Hepatocyte (in vitro differentiated cells): ENCODE measurements at regions not wholly inside any gene's neighbourhood (a gene's known extent, or its start where the extent isn't known, plus 50 kb on each side); places are given as distances from the start of the nearest gene placed in this dataset.

ENCODE experiments used
- DNase-seq: peaks from one replicate; pipeline ENCODE4 v3.0.0-alpha.2; 2016; ENCODE audit warnings: low spot score
- H2AFZ ChIP-seq: fragments of 200-600 bp; sonication (generic); 2 replicates; pipeline ENCODE4 v1.6.0; 2016; ENCODE audit warnings: antibody characterized with exemption, mild to moderate bottlenecking
- H3K27ac ChIP-seq: fragments of 200-600 bp; sonication (generic); 2 replicates; pipeline ENCODE4 v1.5.1; 2016; ENCODE audit warnings: mild to moderate bottlenecking
- H3K27me3 ChIP-seq: fragments of 200-600 bp; sonication (generic); 2 replicates; pipeline ENCODE4 v1.6.1; 2016
- H3K36me3 ChIP-seq: fragments of 200-600 bp; sonication (generic); replicated peaks from 2 replicates; pipeline ENCODE4 v1.5.1; 2016; ENCODE audit warnings: low read depth; ENCODE audit not compliant: insufficient read depth
- H3K4me1 ChIP-seq: fragments of 200-600 bp; sonication (generic); 2 replicates; pipeline ENCODE4 v1.5.1; 2016; ENCODE audit warnings: mild to moderate bottlenecking, moderate library complexity; ENCODE audit not compliant: insufficient read depth
- H3K4me2 ChIP-seq: fragments of 200-600 bp; sonication (generic); 2 replicates; pipeline ENCODE4 v1.6.0; 2016
- H3K4me3 ChIP-seq: fragments of 200-600 bp; sonication (generic); 2 replicates; pipeline ENCODE4 v1.5.1; 2016; ENCODE audit warnings: mild to moderate bottlenecking
- H3K79me2 ChIP-seq: fragments of 200-600 bp; sonication (generic); 2 replicates; pipeline ENCODE4 v1.6.0; 2017; ENCODE audit warnings: mild to moderate bottlenecking
- H3K9me2 ChIP-seq: fragments of 200-600 bp; sonication (generic); replicated peaks from 2 replicates; pipeline ENCODE4 v1.6.0; 2017; ENCODE audit warnings: mild to moderate bottlenecking; ENCODE audit not compliant: insufficient read depth
- H3K9me3 ChIP-seq: fragments of 200-600 bp; sonication (generic); 2 replicates; pipeline ENCODE4 v1.5.1; 2016; ENCODE audit warnings: low read depth, mild to moderate bottlenecking
- H4K20me1 ChIP-seq: fragments of 200-600 bp; sonication (generic); 2 replicates; pipeline ENCODE4 v1.6.0; 2016; ENCODE audit warnings: mild to moderate bottlenecking; ENCODE audit not compliant: insufficient read depth, poor library complexity, severe bottlenecking
- EZH2 ChIP-seq: fragments of 200-600 bp; sonication (generic); IDR thresholded peaks from 2 replicates; pipeline ENCODE4 v1.6.1; 2016; ENCODE audit warnings: antibody characterized with exemption, mild to moderate bottlenecking, borderline replicate concordance
- EZH2phosphoT487 ChIP-seq: fragments of 200-600 bp; sonication (generic); IDR thresholded peaks from one replicate; pipeline ENCODE4 v1.6.1; 2018; ENCODE audit warnings: antibody characterized with exemption, mild to moderate bottlenecking, low read depth, moderate library complexity; ENCODE audit not compliant: unreplicated experiment, severe bottlenecking
- WGBS: methylation state at CpG from one replicate; pipeline ENCODE4 v1.1.6; 2016; ENCODE audit warnings: low lambda C conversion rate; ENCODE audit errors: missing lambda C conversion rate; 5-methylcytosine and 5-hydroxymethylcytosine counted together
- TF ChIP-seq, protein P1 (sequence below): fragments of 200-600 bp; sonication (generic); IDR thresholded peaks from 2 replicates; pipeline ENCODE4 v1.5.1; 2016; ENCODE audit warnings: antibody characterized with exemption, mild to moderate bottlenecking; ENCODE audit not compliant: poor library complexity

DNA sequence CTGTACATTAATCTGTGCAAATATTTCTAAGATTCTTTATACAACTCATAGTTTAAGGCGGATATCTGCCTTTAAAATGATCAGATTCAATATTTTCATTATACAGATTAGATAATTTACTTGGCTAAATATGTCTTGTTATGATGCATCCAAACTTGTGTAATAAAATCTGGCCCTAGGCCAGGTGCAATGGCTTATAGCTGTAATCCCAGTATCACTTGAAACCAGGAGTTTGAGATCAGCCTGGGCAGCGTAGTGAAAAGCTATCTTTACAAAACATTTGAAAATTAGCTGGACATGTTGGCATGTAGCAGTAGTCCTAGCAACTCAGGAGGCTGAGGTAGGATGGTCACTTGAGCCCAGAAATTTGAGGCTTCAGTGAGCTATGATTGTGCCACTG, 2002.2 kb upstream of the ACO1 start:
- 84% methylated on average over 2 of the region's 2 CpGs for WGBS
- DNase-seq: no peak
- H3K9me3 ChIP-seq: no peaks in the 10 kb centered on the region
- H3K27ac ChIP-seq: no peak overlapping the region
- H2AFZ ChIP-seq: no peak overlapping the region
- H3K9me2 ChIP-seq: no peaks in the 10 kb centered on the region
- H3K79me2 ChIP-seq: no peaks in the 10 kb centered on the region
- no peak overlapping the region for H3K4me2 ChIP-seq
- H3K4me3 ChIP-seq: no peak overlapping the region
- no peaks in the 10 kb centered on the region for H3K36me3 ChIP-seq
- H4K20me1 ChIP-seq: no peaks in the 10 kb centered on the region
- no peaks in the 10 kb centered on the region for H3K27me3 ChIP-seq
- no peaks in the 10 kb centered on the region for H3K4me1 ChIP-seq
- TF ChIP-seq EZH2 (no peak), EZH2phosphoT487 (no peak)
- TF ChIP-seq, protein P1, sequence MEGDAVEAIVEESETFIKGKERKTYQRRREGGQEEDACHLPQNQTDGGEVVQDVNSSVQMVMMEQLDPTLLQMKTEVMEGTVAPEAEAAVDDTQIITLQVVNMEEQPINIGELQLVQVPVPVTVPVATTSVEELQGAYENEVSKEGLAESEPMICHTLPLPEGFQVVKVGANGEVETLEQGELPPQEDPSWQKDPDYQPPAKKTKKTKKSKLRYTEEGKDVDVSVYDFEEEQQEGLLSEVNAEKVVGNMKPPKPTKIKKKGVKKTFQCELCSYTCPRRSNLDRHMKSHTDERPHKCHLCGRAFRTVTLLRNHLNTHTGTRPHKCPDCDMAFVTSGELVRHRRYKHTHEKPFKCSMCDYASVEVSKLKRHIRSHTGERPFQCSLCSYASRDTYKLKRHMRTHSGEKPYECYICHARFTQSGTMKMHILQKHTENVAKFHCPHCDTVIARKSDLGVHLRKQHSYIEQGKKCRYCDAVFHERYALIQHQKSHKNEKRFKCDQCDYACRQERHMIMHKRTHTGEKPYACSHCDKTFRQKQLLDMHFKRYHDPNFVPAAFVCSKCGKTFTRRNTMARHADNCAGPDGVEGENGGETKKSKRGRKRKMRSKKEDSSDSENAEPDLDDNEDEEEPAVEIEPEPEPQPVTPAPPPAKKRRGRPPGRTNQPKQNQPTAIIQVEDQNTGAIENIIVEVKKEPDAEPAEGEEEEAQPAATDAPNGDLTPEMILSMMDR: no peak

DNA sequence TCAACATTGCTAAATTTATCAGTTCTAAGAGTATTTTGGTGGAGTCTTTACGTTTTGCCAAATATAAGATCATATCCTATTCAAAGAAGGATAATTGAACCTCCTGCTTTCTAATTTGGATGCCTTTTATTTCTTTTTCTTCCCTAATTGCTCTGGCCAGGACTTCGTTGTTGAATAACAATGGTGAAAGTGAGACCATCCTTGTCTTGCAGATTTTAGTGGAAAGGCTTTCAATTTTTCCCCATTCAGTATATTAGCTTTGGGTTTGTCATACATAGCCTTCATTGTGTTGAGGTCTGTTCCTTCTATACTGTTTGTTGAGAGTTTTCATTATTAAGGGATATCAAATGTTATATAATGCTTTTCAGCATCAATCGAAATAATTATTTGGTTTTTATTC, 1974.2 kb upstream of the ACO1 start:
- Histone ChIP-seq H3K36me3 (no peaks in the 10 kb centered on the region), H3K4me1 (no peaks in the 10 kb centered on the region), H2AFZ (no peak overlapping the region), H3K4me2 (no peak overlapping the region), H3K27me3 (no peaks in the 10 kb centered on the region), H3K4me3 (no peak overlapping the region), H3K27ac (no peak overlapping the region), H3K9me2 (no peaks in the 10 kb centered on the region), H4K20me1 (no peaks in the 10 kb centered on the region), H3K79me2 (no peaks in the 10 kb centered on the region), H3K9me3 (no peaks in the 10 kb centered on the region)
- DNase-seq: no peak
- 72% methylated on average over 3 of the region's 3 CpGs for WGBS
- TF ChIP-seq, protein P1: no peak
- TF ChIP-seq EZH2phosphoT487 (no peak), EZH2 (no peak)

DNA sequence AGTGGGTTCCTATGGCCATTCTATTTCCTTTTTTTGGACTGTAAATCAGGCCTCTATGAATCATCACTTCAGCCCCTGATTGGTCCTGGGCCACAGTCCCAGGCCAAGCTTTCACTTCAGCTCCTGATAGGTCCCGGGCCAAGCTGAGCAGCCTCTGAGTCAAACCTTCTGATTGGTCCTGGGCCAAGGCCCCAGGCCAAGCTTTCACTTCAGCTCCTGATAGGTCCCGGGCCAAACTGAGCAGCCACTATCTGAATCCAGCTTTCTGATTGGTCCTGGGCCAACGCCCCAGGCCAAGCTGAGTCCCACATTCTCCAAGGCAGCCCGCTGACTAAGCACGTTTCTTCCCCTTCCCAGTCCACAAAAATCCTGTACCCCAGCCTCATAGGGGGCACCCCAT, 1972.9 kb upstream of the ACO1 start:
- 89% methylated on average over 5 of the region's 5 CpGs for WGBS

More for the DNA sequence above, 1972.9 kb upstream of the ACO1 start:
- H3K9me3 ChIP-seq: no peaks in the 10 kb centered on the region
- H3K4me3 ChIP-seq: no peak overlapping the region
- H3K36me3 ChIP-seq: no peaks in the 10 kb centered on the region
- no peak for DNase-seq
- H3K27me3 ChIP-seq: no peaks in the 10 kb centered on the region
- H3K4me2 ChIP-seq: no peak overlapping the region
- no peak overlapping the region for H3K27ac ChIP-seq
- TF ChIP-seq EZH2phosphoT487 (no peak), EZH2 (no peak)
- TF ChIP-seq, protein P1: no peak
- H3K9me2 ChIP-seq: no peaks in the 10 kb centered on the region
- H4K20me1 ChIP-seq: no peaks in the 10 kb centered on the region
- no peaks in the 10 kb centered on the region for H3K4me1 ChIP-seq
- H2AFZ ChIP-seq: no peak overlapping the region
- H3K79me2 ChIP-seq: no peaks in the 10 kb centered on the region
